Colon (tissue), 2 donors: ENCODE measurements at regions not wholly inside any gene's neighbourhood (a gene's known extent, or its start where the extent isn't known, plus 50 kb on each side); places are given as distances from the start of the nearest gene placed in this dataset.

Experiments used
- FAIRE-seq: peaks from 2 replicates; lab custom pipeline; 2012; peaks lifted over from hg19 to GRCh38; lab: Jason Lieb, UNC
- donor health status: control.
- donor health status: control.

DNA sequence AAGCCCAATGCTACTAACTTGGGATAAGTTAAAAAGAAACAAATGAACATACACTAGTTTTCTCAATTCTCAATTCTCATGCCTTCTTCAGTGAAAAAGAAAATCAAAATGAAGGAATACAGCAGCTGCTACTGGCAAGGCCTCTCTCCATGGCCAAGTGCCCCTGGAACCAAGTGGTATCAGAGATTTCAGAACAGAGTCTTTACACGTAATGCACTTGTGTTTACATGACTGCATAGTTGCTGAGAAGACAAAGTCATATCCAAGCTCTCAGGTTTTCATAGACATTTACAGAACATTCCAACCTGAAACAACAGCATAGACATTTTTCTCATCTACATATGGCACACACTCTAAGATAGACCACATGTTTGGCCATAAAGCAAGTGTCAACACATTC, 789.9 kb downstream of the CBLN2 start:
- no peak for FAIRE-seq

DNA sequence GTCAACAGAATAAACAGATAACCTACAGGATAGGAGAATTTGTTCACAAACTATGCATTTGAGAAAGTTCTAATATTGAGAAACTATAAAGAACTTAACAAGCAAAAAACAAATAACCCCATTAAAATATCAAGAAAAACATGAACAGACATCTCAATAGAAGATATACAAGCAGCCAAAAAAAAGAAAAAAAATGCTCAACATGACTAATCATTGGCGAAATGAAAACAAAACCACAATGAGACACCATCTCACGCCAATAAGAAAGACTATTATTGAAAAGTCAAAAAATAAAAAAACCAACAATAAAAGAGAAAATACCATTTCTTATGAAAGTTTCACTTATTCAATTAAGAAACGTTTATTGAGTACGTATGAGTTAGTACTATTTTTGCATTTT, 800.5 kb downstream of the CBLN2 start:
- FAIRE-seq = no peak

DNA sequence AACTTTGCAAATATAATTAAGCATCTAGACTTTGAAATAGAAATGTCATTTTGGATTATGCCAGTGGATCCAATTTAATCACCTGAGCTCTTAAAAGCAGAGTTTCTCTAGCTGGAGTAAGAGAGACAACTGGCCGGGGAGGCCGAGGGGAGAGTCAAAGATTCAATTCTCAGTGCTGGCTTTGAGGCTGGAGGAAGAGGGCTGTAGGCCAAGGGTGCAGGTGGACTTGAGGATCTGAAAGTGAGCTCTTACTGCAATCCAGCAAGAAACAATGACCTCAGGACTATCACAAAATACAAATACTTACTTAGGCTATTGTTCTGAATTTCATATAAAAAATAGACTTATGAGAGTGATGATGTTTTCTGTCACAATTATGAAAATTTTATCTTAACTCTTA, 814.5 kb downstream of the CBLN2 start:
- FAIRE-seq = no peak

DNA sequence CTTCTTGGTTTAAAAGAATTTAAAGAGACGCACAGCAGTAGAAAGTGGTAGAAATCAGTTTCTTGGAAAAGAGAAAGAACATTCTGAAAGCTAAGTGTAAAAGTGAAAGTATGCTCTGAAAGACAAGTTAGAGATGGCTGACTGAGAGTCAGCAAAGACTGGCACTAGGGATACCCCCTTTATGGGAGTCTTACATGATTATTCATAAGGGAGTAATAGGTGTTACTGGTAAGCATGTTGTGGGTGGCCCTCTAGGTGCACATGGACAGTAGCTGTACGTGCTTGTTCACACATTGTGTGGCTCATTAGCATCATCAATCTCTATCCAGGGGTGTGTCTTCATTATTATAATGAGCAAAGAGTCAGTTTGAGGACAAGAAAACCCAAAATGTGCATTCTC, 816.2 kb downstream of the CBLN2 start:
- FAIRE-seq = no peak

DNA sequence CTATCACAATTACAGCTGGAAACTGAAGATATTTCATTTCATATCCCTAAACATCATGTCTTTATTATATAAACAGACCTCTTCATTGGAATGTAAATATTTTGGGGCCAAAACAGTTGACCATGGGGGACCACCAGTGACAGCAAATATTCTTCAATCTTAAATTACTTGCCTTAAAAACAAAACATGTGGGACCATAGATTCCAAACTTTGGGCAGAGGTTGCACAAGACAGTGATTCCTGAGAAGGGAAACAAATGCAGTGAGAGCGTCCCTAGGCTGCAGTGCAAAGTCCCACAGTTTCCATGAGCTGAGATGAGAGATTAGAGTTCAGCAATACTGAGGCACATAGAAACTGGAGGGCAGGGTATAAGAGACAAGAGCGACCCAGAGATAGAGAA, 818.9 kb downstream of the CBLN2 start:
- no peak for FAIRE-seq

DNA sequence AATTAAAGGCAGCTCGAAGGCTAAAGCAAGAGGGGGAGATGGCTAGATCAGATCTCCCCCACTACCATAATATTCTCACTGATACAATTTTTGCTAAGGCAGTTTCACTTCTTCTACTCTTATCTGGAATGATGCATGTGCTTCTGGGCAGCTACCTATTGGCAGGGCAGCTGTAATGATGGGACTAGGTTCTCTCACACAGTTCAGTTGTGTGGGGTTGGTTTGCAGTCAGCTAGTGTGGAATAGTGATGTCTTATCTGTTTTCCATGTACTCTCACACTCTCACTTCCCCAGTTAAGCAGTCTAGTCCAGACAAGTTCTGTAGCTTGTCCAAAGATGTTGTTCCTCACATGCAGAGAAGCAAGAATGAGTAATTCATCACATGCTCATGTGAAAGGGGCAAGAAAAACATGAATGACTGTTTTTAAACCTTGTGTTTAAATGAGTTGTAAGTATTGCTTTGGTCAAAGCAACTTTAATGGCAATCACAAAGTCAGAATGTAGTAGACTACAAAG, 836.1 kb downstream of the CBLN2 start:
- FAIRE-seq = no peak

DNA sequence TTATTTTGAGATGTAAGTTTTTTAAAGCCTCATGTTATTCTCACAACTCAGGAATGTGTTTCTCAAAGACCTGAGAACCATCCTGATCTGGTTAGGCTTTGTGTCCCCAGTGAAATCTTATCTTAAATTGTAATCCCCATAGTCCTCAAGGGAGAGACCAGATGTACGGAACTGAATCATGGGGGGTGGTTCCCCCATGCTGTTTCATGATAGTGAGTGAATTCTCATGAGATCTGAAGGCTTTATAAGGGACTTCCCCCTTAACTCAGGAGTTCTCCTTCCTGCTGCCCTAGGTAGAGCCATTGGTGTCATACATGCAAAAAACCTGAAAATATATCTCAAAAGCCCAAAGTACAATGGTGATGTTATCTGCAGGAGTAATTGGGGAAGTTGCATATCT, 836.7 kb downstream of the CBLN2 start:
- FAIRE-seq = no peak

DNA sequence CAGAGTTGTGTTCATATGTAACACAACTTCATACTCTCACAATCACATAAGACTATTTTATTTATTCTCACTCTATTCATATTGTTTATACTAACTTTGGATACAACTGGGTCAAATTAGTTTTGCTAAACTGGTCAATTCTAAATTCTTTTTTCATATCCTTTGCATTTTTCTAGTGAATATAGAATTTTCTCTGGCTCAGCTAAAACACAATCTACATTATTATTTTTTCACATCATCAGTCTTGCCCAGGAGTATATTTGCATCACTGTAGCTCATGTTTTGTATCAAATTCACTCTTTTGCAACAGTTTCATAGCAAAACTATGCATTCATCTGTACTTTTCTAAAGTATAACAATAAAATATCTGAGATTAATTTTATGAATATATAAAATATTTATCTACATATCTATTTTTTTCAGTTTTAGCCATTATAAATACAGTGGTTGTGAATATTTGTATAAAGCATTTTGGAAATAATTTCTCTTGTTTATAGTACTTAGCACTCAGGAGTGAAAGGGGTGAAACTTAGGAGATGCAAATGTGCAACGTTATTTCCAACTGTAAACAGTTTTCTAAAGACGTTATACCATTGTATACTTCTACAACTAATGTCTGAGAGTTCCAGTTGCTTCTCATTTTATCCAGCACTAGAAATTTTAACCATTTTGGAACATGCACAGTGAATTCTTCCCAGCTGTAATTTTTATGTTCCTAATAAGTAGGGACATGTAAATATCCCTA, 854.6 kb downstream of the CBLN2 start:
- FAIRE-seq = no peak

DNA sequence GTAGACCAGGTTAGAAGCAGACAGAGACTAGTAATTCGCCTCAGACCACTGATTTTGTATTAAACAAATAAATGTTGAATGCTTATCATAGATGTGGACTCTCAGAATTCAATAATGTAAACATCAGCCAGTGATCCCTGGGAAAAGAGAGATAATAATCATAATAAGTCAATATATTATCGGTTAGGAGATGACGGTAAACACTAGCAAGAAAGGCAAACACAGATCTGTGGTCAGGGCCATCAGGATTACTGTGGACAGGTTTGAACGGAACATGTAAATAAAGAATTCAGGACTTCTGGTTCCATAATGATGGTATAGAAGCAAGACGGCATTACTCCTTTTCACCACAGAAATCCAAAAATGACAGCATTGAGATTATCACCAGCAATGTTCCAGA, 861.6 kb downstream of the CBLN2 start:
- no peak for FAIRE-seq

DNA sequence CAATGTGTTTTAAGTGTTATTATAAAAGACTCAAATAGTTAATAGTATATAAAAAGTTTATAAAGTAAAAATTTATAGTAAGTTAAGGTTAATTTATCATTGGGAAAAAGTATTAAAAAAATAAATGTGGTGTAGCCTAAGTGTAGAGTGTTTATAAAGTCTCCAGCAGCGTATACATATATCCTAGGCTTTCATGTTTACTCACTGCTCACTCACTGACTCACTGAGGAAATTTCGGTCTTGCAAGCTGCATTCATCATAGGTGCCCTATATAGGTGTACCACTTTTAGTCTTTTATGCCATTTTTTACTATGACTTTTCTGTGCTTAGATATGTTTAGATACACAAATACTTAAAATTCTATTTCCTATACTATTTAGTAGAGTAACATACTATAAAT, 866.0 kb downstream of the CBLN2 start:
- FAIRE-seq = no peak

DNA sequence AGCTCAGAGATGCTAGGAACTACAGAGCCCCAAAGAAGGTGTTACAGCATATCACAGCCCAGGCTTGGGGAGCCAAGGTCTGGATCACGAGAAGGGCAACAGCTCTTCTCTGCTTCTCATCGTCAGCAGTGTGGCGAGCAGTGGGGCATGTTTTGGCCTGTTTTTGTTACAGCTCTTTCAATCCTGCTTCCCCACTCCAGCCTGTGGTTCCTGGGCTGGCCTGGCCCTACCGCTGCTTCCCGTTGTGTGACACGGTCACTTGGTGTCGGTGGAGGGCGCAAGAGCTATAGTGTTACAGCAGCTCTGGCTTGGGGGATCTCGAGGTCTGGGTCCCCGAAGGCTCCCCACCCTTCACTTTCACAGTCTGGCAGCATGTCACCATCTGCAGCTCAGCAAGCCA, 870.2 kb downstream of the CBLN2 start:
- no peak for FAIRE-seq

DNA sequence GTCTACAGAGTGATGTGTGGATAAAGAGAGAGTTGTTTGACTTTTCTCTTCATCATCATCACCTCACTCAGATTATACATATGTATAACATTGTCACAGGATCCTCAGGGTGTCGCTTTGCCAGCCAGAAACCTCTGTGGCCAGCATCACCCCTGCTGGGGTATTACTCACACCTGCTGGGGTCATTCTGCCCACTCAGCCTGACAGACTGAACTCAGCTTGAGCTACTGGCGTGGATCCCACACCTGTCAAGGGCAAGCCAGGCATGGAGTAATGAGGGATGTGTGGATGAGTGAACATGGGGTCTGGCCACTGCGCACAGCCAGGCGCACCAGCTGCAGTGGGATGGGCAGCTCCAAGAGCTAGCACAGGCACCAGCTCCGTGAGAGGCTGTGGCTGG, 870.6 kb downstream of the CBLN2 start:
- no peak for FAIRE-seq

DNA sequence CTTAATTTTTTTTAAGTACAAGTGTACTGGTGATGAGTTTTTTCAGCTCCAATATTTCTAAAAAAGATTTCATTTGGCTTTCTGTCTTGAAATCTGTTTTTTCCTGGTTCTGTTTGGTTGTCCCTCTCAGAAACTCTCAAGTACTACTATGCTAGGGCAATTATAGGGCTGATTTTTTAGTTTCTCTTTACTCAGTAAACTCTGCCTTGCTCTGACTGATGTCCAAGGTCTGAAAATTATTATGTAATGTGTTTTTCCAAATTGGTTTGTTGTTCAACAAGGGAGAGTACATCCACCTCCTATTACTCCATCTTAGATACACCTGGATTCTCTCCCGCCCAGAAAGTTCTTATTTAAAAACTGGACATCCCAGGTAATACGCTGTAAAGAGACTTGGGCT, 877.7 kb downstream of the CBLN2 start:
- FAIRE-seq = no peak

DNA sequence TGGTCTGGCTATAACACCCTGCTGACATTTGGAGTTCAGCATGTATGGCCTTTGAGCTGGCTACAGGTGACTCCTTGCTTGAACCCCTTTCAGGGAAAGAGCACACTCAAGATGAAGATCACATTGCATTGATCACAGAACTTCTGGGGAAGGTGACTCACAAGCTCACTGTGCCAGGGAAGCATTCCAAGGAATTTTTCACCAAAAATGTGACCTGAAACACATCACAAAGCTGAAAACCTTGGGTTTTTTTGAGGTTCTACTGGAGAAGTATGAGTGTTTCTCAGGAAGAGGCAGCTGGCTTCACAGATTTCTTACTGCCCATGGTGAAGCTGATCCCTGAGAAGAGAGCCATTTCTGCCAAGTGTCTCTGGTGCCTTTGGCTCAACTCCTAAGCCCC, 879.0 kb downstream of the CBLN2 start:
- FAIRE-seq = no peak

DNA sequence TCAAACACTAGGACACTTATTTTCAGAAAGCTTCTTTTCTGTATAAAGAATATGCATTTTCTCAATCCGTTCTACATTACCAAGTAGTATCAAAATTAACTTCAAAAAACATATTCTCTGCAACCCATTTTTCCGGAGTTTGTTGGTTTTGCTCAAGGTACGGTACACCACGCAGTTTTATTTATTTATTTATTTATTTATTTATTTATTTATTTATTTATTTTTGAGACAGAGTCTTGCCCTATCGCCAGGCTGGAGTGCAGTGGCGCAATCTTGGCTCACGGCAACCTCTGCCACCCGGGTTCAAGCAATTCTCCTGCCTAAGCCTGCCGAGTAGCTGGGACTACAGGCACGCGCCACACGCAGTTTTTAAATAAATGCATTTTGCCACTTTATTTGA, 900.3 kb downstream of the CBLN2 start:
- FAIRE-seq = no peak

DNA sequence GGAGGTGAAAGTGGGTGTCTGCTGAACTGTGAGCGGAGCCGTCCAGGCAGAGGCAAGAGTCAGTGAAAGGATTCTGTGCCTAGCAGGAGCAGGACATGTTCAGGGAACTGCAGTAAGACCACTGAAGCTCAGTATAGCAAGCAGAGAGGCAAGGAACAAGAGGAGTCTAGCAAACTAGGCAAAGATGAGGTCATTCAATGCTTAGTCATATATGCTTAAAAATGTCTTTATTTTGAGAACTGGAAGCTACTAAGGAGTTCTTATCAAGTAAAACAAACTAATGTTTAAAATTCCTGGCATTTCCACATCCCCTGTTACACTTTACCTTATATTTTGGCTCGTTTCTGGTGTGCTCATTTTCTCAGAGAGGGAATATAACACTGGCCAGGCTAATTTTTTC, 913.4 kb downstream of the CBLN2 start:
- no peak for FAIRE-seq

DNA sequence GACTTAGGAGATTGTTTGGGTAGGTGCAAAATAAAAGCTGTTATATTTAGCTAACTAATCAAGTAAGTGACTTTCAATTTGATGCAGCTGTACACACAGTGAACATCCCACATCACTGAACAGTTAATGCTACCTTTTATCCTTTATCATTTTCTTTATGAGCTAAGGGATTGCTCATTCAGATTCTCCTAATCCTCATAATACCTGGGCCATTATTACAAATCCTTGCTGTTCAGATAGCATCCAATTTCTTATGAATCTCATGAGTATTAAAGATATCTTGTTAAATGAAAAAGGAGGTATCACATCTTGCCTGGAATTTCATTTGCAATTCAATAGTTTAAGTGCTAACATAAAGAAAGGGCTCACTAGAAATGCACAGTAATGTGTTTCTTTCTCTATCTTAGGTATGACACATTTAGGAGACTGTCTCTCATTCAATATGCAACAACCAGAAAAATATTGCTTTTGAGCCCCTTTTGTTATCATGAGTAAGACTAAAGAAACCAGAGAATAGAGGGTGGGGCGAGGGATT, 918.5 kb downstream of the CBLN2 start:
- FAIRE-seq = no peak

DNA sequence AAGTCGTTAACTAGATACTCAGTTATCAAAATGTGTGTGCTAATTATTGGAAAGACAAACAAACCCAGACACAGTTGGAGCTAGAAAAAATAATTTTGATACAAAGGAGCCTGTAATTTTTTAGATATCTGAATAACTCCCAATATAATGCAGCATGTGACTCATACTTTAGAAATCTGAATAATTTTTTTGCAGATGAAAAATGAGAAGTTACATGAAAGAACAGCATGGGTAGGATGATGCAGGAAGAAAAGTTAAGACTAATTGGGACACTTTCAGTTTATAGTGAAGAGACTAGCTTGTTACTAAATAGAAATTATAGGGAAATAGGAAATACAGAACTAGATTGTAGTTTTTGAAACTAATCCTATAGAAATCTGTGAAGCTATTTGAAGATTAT, 945.8 kb downstream of the CBLN2 start:
- FAIRE-seq = no peak

DNA sequence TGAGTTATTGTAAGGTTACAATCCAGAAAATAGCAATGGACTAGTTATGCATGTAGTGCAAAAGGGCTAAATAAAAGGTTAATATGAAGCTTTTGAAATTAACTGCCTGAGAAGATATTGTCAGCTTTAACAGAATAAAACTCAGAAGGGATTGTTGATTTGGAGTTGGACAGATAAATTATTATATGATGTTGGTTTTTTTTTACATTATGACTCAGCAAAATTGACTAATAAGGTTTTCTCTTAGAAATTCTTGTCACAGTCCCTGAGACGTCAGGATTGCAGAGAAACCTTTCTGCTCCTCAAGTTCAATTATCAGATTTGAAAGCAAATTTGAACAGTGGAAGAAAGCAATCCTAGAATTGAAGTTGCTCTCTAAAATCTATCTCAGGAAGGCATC, 946.9 kb downstream of the CBLN2 start:
- FAIRE-seq = no peak

DNA sequence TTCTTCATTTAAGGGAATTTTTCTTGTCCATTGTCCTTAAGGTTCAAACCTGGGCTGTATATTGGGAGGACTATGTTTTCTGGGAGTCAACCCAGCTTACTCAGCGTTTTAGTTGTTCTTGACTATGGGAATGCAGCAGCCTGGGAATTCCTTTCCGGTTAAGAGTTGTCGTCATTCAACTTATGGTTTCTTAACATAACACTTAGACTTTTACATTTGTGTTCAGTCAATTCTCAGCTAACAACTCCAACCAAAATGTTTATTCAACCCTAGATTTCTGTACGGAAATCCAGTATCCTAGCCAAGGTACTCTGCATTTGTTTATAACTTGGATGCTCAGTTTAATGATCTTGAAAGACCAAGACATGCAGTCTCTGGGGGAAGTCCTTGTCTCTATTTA, 960.9 kb downstream of the CBLN2 start:
- FAIRE-seq = no peak

DNA sequence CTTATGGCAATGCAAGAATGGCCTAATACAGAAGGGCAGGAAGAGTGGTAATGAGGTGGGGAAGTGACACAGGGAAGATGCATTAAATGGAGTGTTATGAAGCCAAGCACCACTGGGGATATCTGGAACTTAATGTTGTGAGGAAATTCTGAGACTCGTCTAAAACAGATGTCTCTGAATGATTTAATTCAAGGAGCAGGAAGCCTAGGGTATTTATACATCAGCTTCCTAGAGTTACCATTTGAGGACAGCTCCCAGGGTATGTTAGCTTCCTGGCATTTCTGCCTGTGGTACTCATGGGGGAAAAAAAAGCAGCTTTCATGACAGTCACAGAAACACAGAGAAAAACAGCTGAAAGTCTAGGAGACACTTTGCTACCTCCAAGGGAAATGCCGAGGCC, 989.5 kb downstream of the CBLN2 start:
- no peak for FAIRE-seq

DNA sequence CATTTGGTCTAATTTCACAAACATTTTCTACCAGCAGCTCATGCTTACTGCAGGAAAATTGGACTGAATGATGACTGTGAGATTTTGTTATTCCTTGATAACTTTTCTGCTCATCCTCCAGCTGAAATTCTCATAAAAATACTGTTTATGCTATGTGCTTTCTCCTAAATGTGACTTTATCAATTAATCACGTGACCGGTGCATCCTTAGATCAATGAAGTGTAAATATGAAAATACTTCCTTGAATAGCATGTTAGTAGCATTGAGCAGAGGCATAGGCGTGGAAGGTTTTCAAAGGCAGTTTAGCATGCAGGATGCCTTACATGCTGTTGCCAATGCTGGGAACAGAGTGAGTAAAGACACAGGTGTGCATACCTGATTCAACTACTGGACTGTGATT, 1002.5 kb downstream of the CBLN2 start:
- FAIRE-seq = no peak

DNA sequence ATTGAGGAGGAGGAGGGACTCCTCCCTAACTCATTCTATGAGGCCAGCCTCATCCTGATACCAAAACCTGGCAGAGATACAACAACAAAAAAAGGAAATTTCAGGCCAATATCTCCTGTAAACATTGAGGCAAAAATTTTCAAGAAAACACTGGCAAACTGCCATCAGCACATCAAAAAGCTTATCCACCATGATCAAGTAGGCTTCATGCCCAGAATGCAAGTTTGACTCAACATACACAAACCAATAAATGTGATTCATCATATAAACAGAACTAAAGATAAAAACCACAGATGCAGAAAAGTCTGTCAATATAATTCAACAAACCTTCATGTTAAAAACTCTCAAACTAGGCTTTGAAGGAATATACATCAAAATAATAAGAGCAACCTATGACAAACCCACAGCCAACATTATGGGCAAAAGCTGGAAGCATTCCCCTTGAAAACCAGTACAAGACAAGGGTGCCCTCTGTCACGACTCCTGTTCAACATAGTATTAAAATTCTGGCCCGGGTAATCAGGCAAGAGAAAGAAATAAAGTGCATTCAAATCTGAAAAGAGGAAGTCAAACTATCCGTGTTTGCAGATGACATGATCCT, 1014.3 kb downstream of the CBLN2 start:
- FAIRE-seq = no peak
